ENCODE measurements at regions not wholly inside any gene's neighbourhood (a gene's known extent, or its start where the extent isn't known, plus 50 kb on each side); places are given as distances from the start of the nearest gene placed in this dataset.

GRCh38 chr6:153594871-153595270, 444.2 kb upstream of the OPRM1 start:
- TF ChIP-seq, protein P1, sequence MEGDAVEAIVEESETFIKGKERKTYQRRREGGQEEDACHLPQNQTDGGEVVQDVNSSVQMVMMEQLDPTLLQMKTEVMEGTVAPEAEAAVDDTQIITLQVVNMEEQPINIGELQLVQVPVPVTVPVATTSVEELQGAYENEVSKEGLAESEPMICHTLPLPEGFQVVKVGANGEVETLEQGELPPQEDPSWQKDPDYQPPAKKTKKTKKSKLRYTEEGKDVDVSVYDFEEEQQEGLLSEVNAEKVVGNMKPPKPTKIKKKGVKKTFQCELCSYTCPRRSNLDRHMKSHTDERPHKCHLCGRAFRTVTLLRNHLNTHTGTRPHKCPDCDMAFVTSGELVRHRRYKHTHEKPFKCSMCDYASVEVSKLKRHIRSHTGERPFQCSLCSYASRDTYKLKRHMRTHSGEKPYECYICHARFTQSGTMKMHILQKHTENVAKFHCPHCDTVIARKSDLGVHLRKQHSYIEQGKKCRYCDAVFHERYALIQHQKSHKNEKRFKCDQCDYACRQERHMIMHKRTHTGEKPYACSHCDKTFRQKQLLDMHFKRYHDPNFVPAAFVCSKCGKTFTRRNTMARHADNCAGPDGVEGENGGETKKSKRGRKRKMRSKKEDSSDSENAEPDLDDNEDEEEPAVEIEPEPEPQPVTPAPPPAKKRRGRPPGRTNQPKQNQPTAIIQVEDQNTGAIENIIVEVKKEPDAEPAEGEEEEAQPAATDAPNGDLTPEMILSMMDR (IDR thresholded peaks at IDR 0.05): no peak
- TF ChIP-seq POLR2AphosphoS5 (IDR thresholded peaks at IDR 0.05): no peak

All from prostate gland (tissue), 2 donors.